GM12878 (cell line): ENCODE measurements at regions not wholly inside any gene's neighbourhood (a gene's known extent, or its start where the extent isn't known, plus 50 kb on each side); places are given as distances from the start of the nearest gene placed in this dataset.

Experiments used
- ATAC-seq: fragments of 200-7000 bp; cut with Tn5 transposase; 3 replicates; pipeline ENCODE4 v1.9.1; 2020; ENCODE audit warnings: mild to moderate bottlenecking, moderate library complexity
- BruUV-seq: library from RNA; stranded (reverse); fragments of 400-500 nt; replicated peaks from 2 replicates; lab custom pipeline; 2021; lab: Mats Ljungman, UMichigan
- CTCF ChIA-PET: fragments of 300-600 bp; sonication (Branson Sonifier 250); formaldehyde crosslinking; extraction: SDS; loops from one replicate; lab custom pipeline; 2021; ENCODE audit warnings: inconsistent platforms; lab: Yijun Ruan, JAX
- POLR2A ChIA-PET: fragments of 350-600 bp; formaldehyde crosslinking; extraction: SDS; loops from one replicate; lab custom pipeline; 2021; ENCODE audit warnings: inconsistent platforms; lab: Charles Lee
- RAD21 ChIA-PET: fragments of 300-600 bp; sonication (Branson Sonifier 250); formaldehyde crosslinking; loops from one replicate; lab custom pipeline; 2023; ENCODE audit warnings: antibody characterized with exemption; ENCODE audit not compliant: unreplicated experiment; lab: Charles Lee
- SMC1A ChIA-PET: fragments of 300-600 bp; sonication (Branson Sonifier 250); formaldehyde crosslinking; loops from one replicate; lab custom pipeline; 2023; ENCODE audit not compliant: unreplicated experiment, uncharacterized antibody; lab: Charles Lee
- DNase-seq: peaks from one replicate; pipeline ENCODE4 v3.0.0-alpha.2; 2011; ENCODE audit warnings: low read depth, low spot score
- FAIRE-seq: peaks from 3 replicates; lab custom pipeline; 2011; peaks lifted over from hg19 to GRCh38; lab: Jason Lieb, UNC
- H2AFZ ChIP-seq: 2 replicates; pipeline ENCODE4 v1.6.0; 2011; ENCODE audit warnings: low read depth, low read length, control low read depth; ENCODE audit not compliant: control insufficient read depth
- H3K27ac ChIP-seq: 2 replicates; pipeline ENCODE4 v1.5.1; 2011; ENCODE audit warnings: control low read depth; ENCODE audit not compliant: control insufficient read depth, insufficient read depth
- H3K27me3 ChIP-seq, 2 experiments: replicated peaks in 1 of 2; 2 replicates each; pipeline versions ENCODE4 v1.6.0 to v1.6.1; 2011; ENCODE audit warnings: low read length in 1 of 2; ENCODE audit not compliant: control insufficient read depth in 2 of 2, insufficient read depth in 2 of 2
- H3K36me3 ChIP-seq, 2 experiments: 2 replicates each; pipeline ENCODE4 v1.5.1; 2011; ENCODE audit warnings: low read length in 1 of 2; ENCODE audit not compliant: control insufficient read depth in 2 of 2, insufficient read depth in 2 of 2
- H3K4me1 ChIP-seq: 2 replicates; pipeline ENCODE4 v1.6.1; 2011; ENCODE audit warnings: mild to moderate bottlenecking, low read length, moderate library complexity, mixed read lengths; ENCODE audit not compliant: control insufficient read depth, insufficient read depth
- H3K4me2 ChIP-seq: 2 replicates; pipeline ENCODE4 v1.6.0; 2011; ENCODE audit warnings: control low read depth; ENCODE audit not compliant: control insufficient read depth, insufficient read depth
- H3K4me3 ChIP-seq: fragments of 200-600 bp; sonication (generic); 2 replicates; pipeline ENCODE4 v1.5.1; 2016
- H3K79me2 ChIP-seq: 2 replicates; pipeline ENCODE4 v1.6.0; 2011; ENCODE audit warnings: low read length; ENCODE audit not compliant: control insufficient read depth, insufficient read depth
- H3K9ac ChIP-seq: 2 replicates; pipeline ENCODE4 v1.8.0; 2011; ENCODE audit warnings: low read length, control low read depth, mixed read lengths; ENCODE audit not compliant: control insufficient read depth, insufficient read depth
- H3K9me3 ChIP-seq: replicated peaks from 3 replicates; pipeline ENCODE4 v1.5.1; 2011; ENCODE audit warnings: mild to moderate bottlenecking, low read length; ENCODE audit not compliant: control insufficient read depth, insufficient read depth
- H4K20me1 ChIP-seq: 2 replicates; pipeline ENCODE4 v1.6.0; 2011; ENCODE audit not compliant: control insufficient read depth, insufficient read depth
- BRCA1 ChIP-seq: IDR thresholded peaks from 2 replicates; pipeline ENCODE4 v1.6.1; 2011; ENCODE audit warnings: low read depth, low read length, improper control_type of control experiment
- CBX5 ChIP-seq: sonication (generic); IDR thresholded peaks from 2 replicates; pipeline ENCODE4 v1.6.1; 2016; ENCODE audit warnings: low read depth, moderate library complexity, mild to moderate bottlenecking, inconsistent platforms
- CHD2 ChIP-seq: IDR thresholded peaks from 2 replicates; pipeline ENCODE4 v1.6.1; 2011; ENCODE audit warnings: low read depth, low read length, improper control_type of control experiment, borderline replicate concordance
- CHD4 ChIP-seq: fragments of 200-600 bp; sonication (generic); IDR thresholded peaks from 2 replicates; pipeline ENCODE4 v1.6.1; 2016; ENCODE audit warnings: mild to moderate bottlenecking
- IKZF1 ChIP-seq: fragments of 450-650 bp; conservative IDR thresholded peaks from 2 replicates; pipeline ENCODE4 v1.6.1; 2017; ENCODE audit warnings: antibody characterized with exemption, mild to moderate bottlenecking
- RCOR1 ChIP-seq: conservative IDR thresholded peaks from 2 replicates; pipeline ENCODE4 v1.6.1; 2012; ENCODE audit warnings: low read depth, low read length, improper control_type of control experiment
- TAF1 ChIP-seq: IDR thresholded peaks from 2 replicates; pipeline ENCODE4 v1.6.1; 2011; ENCODE audit warnings: mild to moderate bottlenecking, low read depth, low read length, borderline replicate concordance
- WGBS: methylation state at CpG from one replicate; pipeline ENCODE4 v1.1.6; 2016; ENCODE audit warnings: low lambda C conversion rate; ENCODE audit not compliant: insufficient replicate concordance, insufficient coverage; ENCODE audit errors: missing lambda C conversion rate; 5-methylcytosine and 5-hydroxymethylcytosine counted together
- in situ Hi-C: fragments of 300-500 bp; cut with MboI; formaldehyde crosslinking; loops from 9 replicates; pipeline ENCODE4 v1.14.3; 2018; ENCODE audit warnings: mixed read lengths
- intact Hi-C: fragments of 100-400 bp; cut with micrococcal nuclease; formaldehyde crosslinking; loops from one replicate; pipeline ENCODE4 v1.14.2; 2022; ENCODE audit not compliant: unreplicated experiment
- TF ChIP-seq, protein P1 (sequence below): IDR thresholded peaks from 2 replicates; pipeline ENCODE4 v1.6.1; 2011; ENCODE audit warnings: borderline replicate concordance, low read depth, mild to moderate bottlenecking, moderate library complexity, low read length; ENCODE audit not compliant: insufficient read depth, poor library complexity, severe bottlenecking
- TF ChIP-seq, protein P2 (sequence below): fragments of 450-650 bp; formaldehyde crosslinking; IDR thresholded peaks from 2 replicates; pipeline ENCODE4 v1.4.0; 2020; ENCODE audit warnings: mild to moderate bottlenecking, moderate library complexity
- TF ChIP-seq, protein P3 (sequence below): IDR thresholded peaks from 2 replicates; pipeline ENCODE4 v1.6.1; 2011; ENCODE audit warnings: borderline replicate concordance, low read depth, mild to moderate bottlenecking, moderate library complexity, mixed read lengths, low read length; ENCODE audit not compliant: insufficient read depth; ENCODE audit errors: extremely low read length
- TF ChIP-seq, protein P4 (sequence below): fragments of 450-650 bp; IDR thresholded peaks from 2 replicates; pipeline ENCODE4 v1.6.1; 2017; ENCODE audit warnings: mild to moderate bottlenecking, low read depth, inconsistent platforms; ENCODE audit not compliant: poor library complexity, severe bottlenecking
- TF ChIP-seq, protein P5 (sequence below): IDR thresholded peaks from 2 replicates; pipeline ENCODE4 v1.6.1; 2012; ENCODE audit warnings: low read length, inconsistent platforms
- TF ChIP-seq, protein P6 (sequence below): fragments of 450-650 bp; conservative IDR thresholded peaks from 2 replicates; pipeline ENCODE4 v1.6.1; 2017; ENCODE audit warnings: mild to moderate bottlenecking, moderate library complexity

DNA sequence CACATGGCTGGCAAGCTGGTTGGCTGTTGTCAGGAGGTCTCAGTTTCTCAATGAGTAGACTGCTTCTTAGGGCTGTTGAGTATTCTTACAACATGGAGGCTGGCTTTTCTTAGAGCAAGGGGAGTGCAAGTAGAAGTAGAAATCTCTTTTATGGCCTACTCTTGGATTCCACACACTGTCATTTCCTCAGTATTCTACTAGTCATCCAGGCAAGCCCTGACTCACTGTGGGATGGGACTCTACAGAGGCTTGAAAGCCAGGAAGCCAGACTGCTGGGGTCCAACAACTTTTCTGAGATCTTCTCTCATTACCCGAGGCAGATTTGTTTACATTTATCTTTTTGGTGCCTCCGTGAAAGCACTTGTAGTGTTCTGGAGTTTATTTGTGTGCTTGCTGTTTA is 196.2 kb upstream of the APP start:
- ATAC-seq = no peak
- in situ Hi-C loops = no loop called here
- Histone ChIP-seq H3K36me3 (no peaks in the 10 kb centered on the region), H3K9ac (no peak overlapping the region), H3K27me3 (no peaks in the 10 kb centered on the region), H3K4me2 (no peak overlapping the region), H3K4me1 (no peaks in the 10 kb centered on the region), H3K4me3 (no peak overlapping the region), H3K79me2 (no peaks in the 10 kb centered on the region), H3K9me3 (no peaks in the 10 kb centered on the region), H2AFZ (no peak overlapping the region), H3K27ac (no peak overlapping the region), H4K20me1 (no peaks in the 10 kb centered on the region)
- no peak for DNase-seq
- no peak for FAIRE-seq
- ChIA-PET POLR2A (no interaction called here), CTCF (no interaction called here), RAD21 (no interaction called here), SMC1A (no interaction called here)
- no TSS peak for BruUV-seq
- intact Hi-C loops = no loop called here
- 0% methylated on average over 2 of the region's 2 CpGs for WGBS
- no peak for TF ChIP-seq IKZF1
- TF ChIP-seq, protein P1, sequence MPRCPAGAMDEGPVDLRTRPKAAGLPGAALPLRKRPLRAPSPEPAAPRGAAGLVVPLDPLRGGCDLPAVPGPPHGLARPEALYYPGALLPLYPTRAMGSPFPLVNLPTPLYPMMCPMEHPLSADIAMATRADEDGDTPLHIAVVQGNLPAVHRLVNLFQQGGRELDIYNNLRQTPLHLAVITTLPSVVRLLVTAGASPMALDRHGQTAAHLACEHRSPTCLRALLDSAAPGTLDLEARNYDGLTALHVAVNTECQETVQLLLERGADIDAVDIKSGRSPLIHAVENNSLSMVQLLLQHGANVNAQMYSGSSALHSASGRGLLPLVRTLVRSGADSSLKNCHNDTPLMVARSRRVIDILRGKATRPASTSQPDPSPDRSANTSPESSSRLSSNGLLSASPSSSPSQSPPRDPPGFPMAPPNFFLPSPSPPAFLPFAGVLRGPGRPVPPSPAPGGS = no peak
- no peak for TF ChIP-seq CBX5
- TF ChIP-seq, protein P2, sequence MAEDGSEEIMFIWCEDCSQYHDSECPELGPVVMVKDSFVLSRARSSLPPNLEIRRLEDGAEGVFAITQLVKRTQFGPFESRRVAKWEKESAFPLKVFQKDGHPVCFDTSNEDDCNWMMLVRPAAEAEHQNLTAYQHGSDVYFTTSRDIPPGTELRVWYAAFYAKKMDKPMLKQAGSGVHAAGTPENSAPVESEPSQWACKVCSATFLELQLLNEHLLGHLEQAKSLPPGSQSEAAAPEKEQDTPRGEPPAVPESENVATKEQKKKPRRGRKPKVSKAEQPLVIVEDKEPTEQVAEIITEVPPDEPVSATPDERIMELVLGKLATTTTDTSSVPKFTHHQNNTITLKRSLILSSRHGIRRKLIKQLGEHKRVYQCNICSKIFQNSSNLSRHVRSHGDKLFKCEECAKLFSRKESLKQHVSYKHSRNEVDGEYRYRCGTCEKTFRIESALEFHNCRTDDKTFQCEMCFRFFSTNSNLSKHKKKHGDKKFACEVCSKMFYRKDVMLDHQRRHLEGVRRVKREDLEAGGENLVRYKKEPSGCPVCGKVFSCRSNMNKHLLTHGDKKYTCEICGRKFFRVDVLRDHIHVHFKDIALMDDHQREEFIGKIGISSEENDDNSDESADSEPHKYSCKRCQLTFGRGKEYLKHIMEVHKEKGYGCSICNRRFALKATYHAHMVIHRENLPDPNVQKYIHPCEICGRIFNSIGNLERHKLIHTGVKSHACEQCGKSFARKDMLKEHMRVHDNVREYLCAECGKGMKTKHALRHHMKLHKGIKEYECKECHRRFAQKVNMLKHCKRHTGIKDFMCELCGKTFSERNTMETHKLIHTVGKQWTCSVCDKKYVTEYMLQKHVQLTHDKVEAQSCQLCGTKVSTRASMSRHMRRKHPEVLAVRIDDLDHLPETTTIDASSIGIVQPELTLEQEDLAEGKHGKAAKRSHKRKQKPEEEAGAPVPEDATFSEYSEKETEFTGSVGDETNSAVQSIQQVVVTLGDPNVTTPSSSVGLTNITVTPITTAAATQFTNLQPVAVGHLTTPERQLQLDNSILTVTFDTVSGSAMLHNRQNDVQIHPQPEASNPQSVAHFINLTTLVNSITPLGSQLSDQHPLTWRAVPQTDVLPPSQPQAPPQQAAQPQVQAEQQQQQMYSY = no peak
- TF ChIP-seq, protein P3, sequence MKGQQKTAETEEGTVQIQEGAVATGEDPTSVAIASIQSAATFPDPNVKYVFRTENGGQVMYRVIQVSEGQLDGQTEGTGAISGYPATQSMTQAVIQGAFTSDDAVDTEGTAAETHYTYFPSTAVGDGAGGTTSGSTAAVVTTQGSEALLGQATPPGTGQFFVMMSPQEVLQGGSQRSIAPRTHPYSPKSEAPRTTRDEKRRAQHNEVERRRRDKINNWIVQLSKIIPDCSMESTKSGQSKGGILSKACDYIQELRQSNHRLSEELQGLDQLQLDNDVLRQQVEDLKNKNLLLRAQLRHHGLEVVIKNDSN = no peak
- TF ChIP-seq, protein P4, sequence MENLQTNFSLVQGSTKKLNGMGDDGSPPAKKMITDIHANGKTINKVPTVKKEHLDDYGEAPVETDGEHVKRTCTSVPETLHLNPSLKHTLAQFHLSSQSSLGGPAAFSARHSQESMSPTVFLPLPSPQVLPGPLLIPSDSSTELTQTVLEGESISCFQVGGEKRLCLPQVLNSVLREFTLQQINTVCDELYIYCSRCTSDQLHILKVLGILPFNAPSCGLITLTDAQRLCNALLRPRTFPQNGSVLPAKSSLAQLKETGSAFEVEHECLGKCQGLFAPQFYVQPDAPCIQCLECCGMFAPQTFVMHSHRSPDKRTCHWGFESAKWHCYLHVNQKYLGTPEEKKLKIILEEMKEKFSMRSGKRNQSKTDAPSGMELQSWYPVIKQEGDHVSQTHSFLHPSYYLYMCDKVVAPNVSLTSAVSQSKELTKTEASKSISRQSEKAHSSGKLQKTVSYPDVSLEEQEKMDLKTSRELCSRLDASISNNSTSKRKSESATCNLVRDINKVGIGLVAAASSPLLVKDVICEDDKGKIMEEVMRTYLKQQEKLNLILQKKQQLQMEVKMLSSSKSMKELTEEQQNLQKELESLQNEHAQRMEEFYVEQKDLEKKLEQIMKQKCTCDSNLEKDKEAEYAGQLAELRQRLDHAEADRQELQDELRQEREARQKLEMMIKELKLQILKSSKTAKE = no peak
- TF ChIP-seq CHD2 = no peak
- no peak for TF ChIP-seq BRCA1
- no peak for TF ChIP-seq CHD4
- TF ChIP-seq, protein P5, sequence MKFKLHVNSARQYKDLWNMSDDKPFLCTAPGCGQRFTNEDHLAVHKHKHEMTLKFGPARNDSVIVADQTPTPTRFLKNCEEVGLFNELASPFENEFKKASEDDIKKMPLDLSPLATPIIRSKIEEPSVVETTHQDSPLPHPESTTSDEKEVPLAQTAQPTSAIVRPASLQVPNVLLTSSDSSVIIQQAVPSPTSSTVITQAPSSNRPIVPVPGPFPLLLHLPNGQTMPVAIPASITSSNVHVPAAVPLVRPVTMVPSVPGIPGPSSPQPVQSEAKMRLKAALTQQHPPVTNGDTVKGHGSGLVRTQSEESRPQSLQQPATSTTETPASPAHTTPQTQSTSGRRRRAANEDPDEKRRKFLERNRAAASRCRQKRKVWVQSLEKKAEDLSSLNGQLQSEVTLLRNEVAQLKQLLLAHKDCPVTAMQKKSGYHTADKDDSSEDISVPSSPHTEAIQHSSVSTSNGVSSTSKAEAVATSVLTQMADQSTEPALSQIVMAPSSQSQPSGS = no peak
- TF ChIP-seq RCOR1 = no peak
- TF ChIP-seq, protein P6, sequence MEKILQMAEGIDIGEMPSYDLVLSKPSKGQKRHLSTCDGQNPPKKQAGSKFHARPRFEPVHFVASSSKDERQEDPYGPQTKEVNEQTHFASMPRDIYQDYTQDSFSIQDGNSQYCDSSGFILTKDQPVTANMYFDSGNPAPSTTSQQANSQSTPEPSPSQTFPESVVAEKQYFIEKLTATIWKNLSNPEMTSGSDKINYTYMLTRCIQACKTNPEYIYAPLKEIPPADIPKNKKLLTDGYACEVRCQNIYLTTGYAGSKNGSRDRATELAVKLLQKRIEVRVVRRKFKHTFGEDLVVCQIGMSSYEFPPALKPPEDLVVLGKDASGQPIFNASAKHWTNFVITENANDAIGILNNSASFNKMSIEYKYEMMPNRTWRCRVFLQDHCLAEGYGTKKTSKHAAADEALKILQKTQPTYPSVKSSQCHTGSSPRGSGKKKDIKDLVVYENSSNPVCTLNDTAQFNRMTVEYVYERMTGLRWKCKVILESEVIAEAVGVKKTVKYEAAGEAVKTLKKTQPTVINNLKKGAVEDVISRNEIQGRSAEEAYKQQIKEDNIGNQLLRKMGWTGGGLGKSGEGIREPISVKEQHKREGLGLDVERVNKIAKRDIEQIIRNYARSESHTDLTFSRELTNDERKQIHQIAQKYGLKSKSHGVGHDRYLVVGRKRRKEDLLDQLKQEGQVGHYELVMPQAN = no peak
- no peak for TF ChIP-seq TAF1
